ENCODE measurements at regions not wholly inside any gene's neighbourhood (a gene's known extent, or its start where the extent isn't known, plus 50 kb on each side); places are given as distances from the start of the nearest gene placed in this dataset.
"Not testable (repeated sequence)": the region's sequence is repeated elsewhere in the genome, so short reads cannot be mapped to it uniquely, and the experiment has no call there.

- H3K56ac ChIP-seq (replicated peaks; ENCODE audit: insufficient read length, low read depth, low read length); H2AFZ ChIP-seq (ENCODE audit: low read length); H3K4me3 ChIP-seq (ENCODE audit: extremely low read depth in 1 of 4, insufficient read depth in 2 of 4, low read depth in 3 of 4, low read length in 4 of 4); H3K18ac ChIP-seq (ENCODE audit: extremely low read depth, low read length); H4K20me1 ChIP-seq (replicated peaks in 1 of 2; ENCODE audit: control insufficient read depth in 1 of 2, insufficient read depth in 2 of 2, low read length in 2 of 2); H3K36me3 ChIP-seq (ENCODE audit: control insufficient read depth in 2 of 4, insufficient read depth in 4 of 4, low read length in 3 of 4); H2BK20ac ChIP-seq (ENCODE audit: low read length); H3K23ac ChIP-seq (ENCODE audit: insufficient read length); H4K91ac ChIP-seq (replicated peaks; ENCODE audit: insufficient read length, low read length); H3K27ac ChIP-seq (ENCODE audit: low read depth, low read length); H3K9me3 ChIP-seq (ENCODE audit: insufficient read depth in 2 of 2, low read depth in 1 of 2, low read length in 1 of 2); H3K4me1 ChIP-seq (replicated peaks in 1 of 4; ENCODE audit: control insufficient read depth in 3 of 4, insufficient read depth in 4 of 4, low read length in 3 of 4); H3K79me1 ChIP-seq (ENCODE audit: low read depth, low read length); H2BK12ac ChIP-seq (ENCODE audit: low read depth, low read length); H3K4ac ChIP-seq (replicated peaks; ENCODE audit: insufficient read length, low read depth, low read length); H3K4me2 ChIP-seq (ENCODE audit: insufficient read depth in 1 of 2, low read depth in 2 of 2, low read length in 2 of 2); H2BK5ac ChIP-seq (ENCODE audit: low read depth, low read length); POLR2A ChIA-PET (ENCODE audit: partially characterized antibody); H3K23me2 ChIP-seq (ENCODE audit: low read depth, low read length); CTCF ChIA-PET (ENCODE audit: partially characterized antibody); H3K27me3 ChIP-seq (replicated peaks in 1 of 4; ENCODE audit: control insufficient read depth in 3 of 4, extremely low read depth in 1 of 4, insufficient read depth in 3 of 4, low read length in 3 of 4); H2BK15ac ChIP-seq (ENCODE audit: low read length); H2AK5ac ChIP-seq (ENCODE audit: low read depth, low read length); H3K79me2 ChIP-seq (ENCODE audit: control insufficient read depth in 1 of 2, insufficient read depth in 2 of 2, low read length in 2 of 2); DNase-seq (ENCODE audit: low read depth in 1 of 2, low spot score in 2 of 2); FAIRE-seq; H2BK120ac ChIP-seq (replicated peaks; ENCODE audit: low read depth, low read length); H4K8ac ChIP-seq (ENCODE audit: extremely low read depth, insufficient read depth, low read length); H3K14ac ChIP-seq (ENCODE audit: insufficient read length); H4K5ac ChIP-seq (ENCODE audit: insufficient read length, low read depth, low read length); H3K9ac ChIP-seq (replicated peaks in 1 of 4; ENCODE audit: extremely low read depth in 1 of 4, low read depth in 3 of 4, low read length in 3 of 4): not testable (repeated sequence)
- WGBS, 2 experiments (ENCODE audit: extremely low coverage in 1 of 2, insufficient coverage in 1 of 2, insufficient read length in 1 of 2, insufficient replicate concordance in 2 of 2, low coverage in 1 of 2, low lambda C conversion rate in 2 of 2, missing lambda C conversion rate in 1 of 2): 95% methylated on average over 8 of the region's 9 CpGs; no CpG with 5 or more reads in 1 of the 2 experiments
Measured at GRCh38 chr7:6919169-6919568, 93.1 kb upstream of the CCZ1B start.

GRCh38 chr7:6924523-6924922, 98.4 kb upstream of the CCZ1B start:
- H3K4me3 ChIP-seq (ENCODE audit: extremely low read depth in 1 of 4, insufficient read depth in 2 of 4, low read depth in 3 of 4, low read length in 4 of 4); H3K56ac ChIP-seq (replicated peaks; ENCODE audit: insufficient read length, low read depth, low read length); H3K23ac ChIP-seq (ENCODE audit: insufficient read length); H3K18ac ChIP-seq (ENCODE audit: extremely low read depth, low read length); H3K4ac ChIP-seq (replicated peaks; ENCODE audit: insufficient read length, low read depth, low read length); POLR2A ChIA-PET (ENCODE audit: partially characterized antibody); H3K4me1 ChIP-seq (replicated peaks in 1 of 4; ENCODE audit: control insufficient read depth in 3 of 4, insufficient read depth in 4 of 4, low read length in 3 of 4); H3K27ac ChIP-seq (ENCODE audit: low read depth, low read length); H2BK5ac ChIP-seq (ENCODE audit: low read depth, low read length); DNase-seq (ENCODE audit: low read depth in 1 of 2, low spot score in 2 of 2); H3K79me2 ChIP-seq (ENCODE audit: control insufficient read depth in 1 of 2, insufficient read depth in 2 of 2, low read length in 2 of 2); H3K9ac ChIP-seq (replicated peaks in 1 of 4; ENCODE audit: extremely low read depth in 1 of 4, low read depth in 3 of 4, low read length in 3 of 4); H2BK20ac ChIP-seq (ENCODE audit: low read length); FAIRE-seq; H4K20me1 ChIP-seq (replicated peaks in 1 of 2; ENCODE audit: control insufficient read depth in 1 of 2, insufficient read depth in 2 of 2, low read length in 2 of 2); H3K27me3 ChIP-seq (replicated peaks in 1 of 4; ENCODE audit: control insufficient read depth in 3 of 4, extremely low read depth in 1 of 4, insufficient read depth in 3 of 4, low read length in 3 of 4); H3K14ac ChIP-seq (ENCODE audit: insufficient read length); H2AK5ac ChIP-seq (ENCODE audit: low read depth, low read length); H4K8ac ChIP-seq (ENCODE audit: extremely low read depth, insufficient read depth, low read length); H2BK12ac ChIP-seq (ENCODE audit: low read depth, low read length); H3K79me1 ChIP-seq (ENCODE audit: low read depth, low read length); H3K23me2 ChIP-seq (ENCODE audit: low read depth, low read length); H2BK120ac ChIP-seq (replicated peaks; ENCODE audit: low read depth, low read length); H2BK15ac ChIP-seq (ENCODE audit: low read length); H4K91ac ChIP-seq (replicated peaks; ENCODE audit: insufficient read length, low read length); H3K4me2 ChIP-seq (ENCODE audit: insufficient read depth in 1 of 2, low read depth in 2 of 2, low read length in 2 of 2); H4K5ac ChIP-seq (ENCODE audit: insufficient read length, low read depth, low read length); H3K9me3 ChIP-seq (ENCODE audit: insufficient read depth in 2 of 2, low read depth in 1 of 2, low read length in 1 of 2); H3K36me3 ChIP-seq (ENCODE audit: control insufficient read depth in 2 of 4, insufficient read depth in 4 of 4, low read length in 3 of 4); H2AFZ ChIP-seq (ENCODE audit: low read length): not testable (repeated sequence)
- WGBS, 2 experiments (ENCODE audit: extremely low coverage in 1 of 2, insufficient coverage in 1 of 2, insufficient read length in 1 of 2, insufficient replicate concordance in 2 of 2, low coverage in 1 of 2, low lambda C conversion rate in 2 of 2, missing lambda C conversion rate in 1 of 2): 94% methylated on average over 4 of the region's 10 CpGs; no CpG with 5 or more reads in 1 of the 2 experiments
- CTCF ChIA-PET (ENCODE audit: partially characterized antibody): interaction anchor here (1.3 kb wide), 1 partner anchor 79 kb away, joined by 3 read pairs; no protein-coding TSS in a partner anchor
